Spleen (tissue), 7 donors: ENCODE measurements at regions not wholly inside any gene's neighbourhood (a gene's known extent, or its start where the extent isn't known, plus 50 kb on each side); places are given as distances from the start of the nearest gene placed in this dataset.

ENCODE experiments used
- POLR2A ChIP-seq, 3 donors: fragments of 450-650 bp; IDR thresholded peaks; one replicate each; pipeline ENCODE4 v1.5.1; 2017; ENCODE audit warnings: antibody characterized with exemption in 3 of 3, mild to moderate bottlenecking in 1 of 3
- POLR2AphosphoS5 ChIP-seq, 3 donors: sonication (generic); formaldehyde crosslinking; IDR thresholded peaks; one replicate each; pipeline ENCODE4 v1.5.1; 2017; ENCODE audit warnings: antibody characterized with exemption in 3 of 3
- TF ChIP-seq, protein P1 (sequence below), 11 experiments: fragments of 200-600 bp in 7 of 11; fragments of 450-650 bp in 4 of 11; sonication (generic) in 4 of 11; IDR thresholded peaks in 8 of 11; conservative IDR thresholded peaks in 3 of 11; 1 replicate in 7 of 11; 2 replicates in 4 of 11; pipeline versions ENCODE4 v1.4.0 to v1.8.0; 2016 to 2021; ENCODE audit warnings: antibody characterized with exemption in 11 of 11, inconsistent platforms in 4 of 11, mild to moderate bottlenecking in 1 of 11
- donor health status: DM: no; HTN: no; CAD: no; lungs with moderate emphysema.
- donor health status: DM: no; HTN: no; CAD: no.
- donor health status: DM: no; HTN: no; CAD: no.

GRCh38 chr9:72460342-72461312 is 60.8 kb upstream of the TMC1 start:
- TF ChIP-seq, protein P1, sequence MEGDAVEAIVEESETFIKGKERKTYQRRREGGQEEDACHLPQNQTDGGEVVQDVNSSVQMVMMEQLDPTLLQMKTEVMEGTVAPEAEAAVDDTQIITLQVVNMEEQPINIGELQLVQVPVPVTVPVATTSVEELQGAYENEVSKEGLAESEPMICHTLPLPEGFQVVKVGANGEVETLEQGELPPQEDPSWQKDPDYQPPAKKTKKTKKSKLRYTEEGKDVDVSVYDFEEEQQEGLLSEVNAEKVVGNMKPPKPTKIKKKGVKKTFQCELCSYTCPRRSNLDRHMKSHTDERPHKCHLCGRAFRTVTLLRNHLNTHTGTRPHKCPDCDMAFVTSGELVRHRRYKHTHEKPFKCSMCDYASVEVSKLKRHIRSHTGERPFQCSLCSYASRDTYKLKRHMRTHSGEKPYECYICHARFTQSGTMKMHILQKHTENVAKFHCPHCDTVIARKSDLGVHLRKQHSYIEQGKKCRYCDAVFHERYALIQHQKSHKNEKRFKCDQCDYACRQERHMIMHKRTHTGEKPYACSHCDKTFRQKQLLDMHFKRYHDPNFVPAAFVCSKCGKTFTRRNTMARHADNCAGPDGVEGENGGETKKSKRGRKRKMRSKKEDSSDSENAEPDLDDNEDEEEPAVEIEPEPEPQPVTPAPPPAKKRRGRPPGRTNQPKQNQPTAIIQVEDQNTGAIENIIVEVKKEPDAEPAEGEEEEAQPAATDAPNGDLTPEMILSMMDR (IDR thresholded peaks at IDR 0.05 in 8 of 11, conservative IDR thresholded peaks at IDR 0.05 in 3 of 11) = no peak
- TF ChIP-seq POLR2A (IDR thresholded peaks at IDR 0.05) = no peak
- TF ChIP-seq POLR2AphosphoS5 (IDR thresholded peaks at IDR 0.05) = no peak
